Neural cell (in vitro differentiated cells): ENCODE measurements at regions not wholly inside any gene's neighbourhood (a gene's known extent, or its start where the extent isn't known, plus 50 kb on each side); places are given as distances from the start of the nearest gene placed in this dataset.

Experiments used
- CTCF ChIP-seq: fragments of 450-650 bp; IDR thresholded peaks from 2 replicates; pipeline ENCODE4 v1.5.1; 2014; ENCODE audit warnings: antibody characterized with exemption, mild to moderate bottlenecking, moderate library complexity; ENCODE audit not compliant: poor library complexity, severe bottlenecking
- EP300 ChIP-seq: fragments of 450-650 bp; conservative IDR thresholded peaks from 2 replicates; pipeline ENCODE4 v1.6.1; 2014; ENCODE audit warnings: antibody characterized with exemption, mild to moderate bottlenecking, moderate library complexity; ENCODE audit not compliant: poor library complexity, severe bottlenecking
- REST ChIP-seq: IDR thresholded peaks from 2 replicates; pipeline ENCODE4 v1.6.1; 2012; ENCODE audit warnings: borderline replicate concordance
- TAF1 ChIP-seq: IDR thresholded peaks from 2 replicates; pipeline ENCODE4 v1.6.1; 2012; ENCODE audit warnings: low read depth

- TF ChIP-seq CTCF, result no peak
- no peak for TF ChIP-seq TAF1
- TF ChIP-seq EP300, result no peak
- no peak for TF ChIP-seq REST
These were observed 133.1 kb upstream of the PTBP2 start for GRCh38 chr1:96588416-96588995.
